Heart right ventricle (tissue), 16 donors: ENCODE measurements at regions not wholly inside any gene's neighbourhood (a gene's known extent, or its start where the extent isn't known, plus 50 kb on each side); places are given as distances from the start of the nearest gene placed in this dataset.

Experiments
- ATAC-seq, 8 donors: fragments of 200-7000 bp; cut with Tn5 transposase; one replicate each; pipeline ENCODE4 v1.9.1; 2020; ENCODE audit warnings: mild to moderate bottlenecking in 8 of 8, moderate library complexity in 8 of 8, moderate number of reproducible peaks in 1 of 8
- DNase-seq, 2 donors: peaks; one replicate each; pipeline ENCODE4 v3.0.0-alpha.2; 2020
- H3K27ac ChIP-seq, 10 donors: fragments of 200-600 bp; sonication (generic) in 2 of 10; one replicate each; pipeline versions ENCODE4 v1.5.0 to v1.8.0; 2020 to 2022; ENCODE audit warnings: mild to moderate bottlenecking in 3 of 10
- H3K27me3 ChIP-seq, 7 donors: fragments of 200-600 bp; one replicate each; pipeline ENCODE4 v1.8.0; 2021 to 2022; ENCODE audit warnings: mild to moderate bottlenecking in 2 of 7
- H3K36me3 ChIP-seq, 9 donors: fragments of 200-600 bp; sonication (generic) in 1 of 9; one replicate each; pipeline versions ENCODE4 v1.5.0 to v1.8.0; 2020 to 2022; ENCODE audit warnings: mild to moderate bottlenecking in 2 of 9
- H3K4me1 ChIP-seq, 9 donors: fragments of 200-600 bp; sonication (generic) in 1 of 9; one replicate each; pipeline versions ENCODE4 v1.5.0 to v1.8.0; 2020 to 2022; ENCODE audit warnings: mild to moderate bottlenecking in 4 of 9
- H3K4me3 ChIP-seq, 10 donors: fragments of 200-600 bp; sonication (generic) in 2 of 10; one replicate each; pipeline versions ENCODE4 v1.5.0 to v1.8.0; 2020 to 2022; ENCODE audit warnings: mild to moderate bottlenecking in 7 of 10, moderate library complexity in 2 of 10
- H3K9me3 ChIP-seq, 11 donors: fragments of 200-600 bp in 10 of 11; sonication (generic) in 2 of 11; one replicate each; pipeline versions ENCODE4 v1.5.0 to v1.8.0; 2013 to 2022; ENCODE audit warnings: mild to moderate bottlenecking in 2 of 11, control low read depth in 1 of 11, moderate library complexity in 1 of 11
- CTCF ChIP-seq, 9 donors: fragments of 200-600 bp; sonication (generic) in 2 of 9; IDR thresholded peaks; one replicate each; pipeline versions ENCODE4 v1.5.0 to v1.8.0; 2021 to 2022; ENCODE audit warnings: antibody characterized with exemption in 9 of 9, mild to moderate bottlenecking in 5 of 9, moderate library complexity in 1 of 9
- WGBS, 2 donors: extraction: QIAGEN DNeasy Blood & Tissue Kit; methylation state at CpG; one replicate each; pipeline ENCODE4 v1.1.7; 2013; ENCODE audit warnings: inconsistent platforms in 1 of 2; 5-methylcytosine and 5-hydroxymethylcytosine counted together
- intact Hi-C, 10 donors: fragments of 100-400 bp; cut with DNase I; formaldehyde crosslinking; loops; one replicate each; pipeline versions ENCODE4 v1.11.1 to v1.14.2; 2022
- donor health status: Arrhythmogenic right ventricular cardiomyopathy.
- donor health status: ischemic (EF 13 %, LVEDD 7.1; RV severe dilation, severe dysfunction).
- donor health status: healthy with polysubstance abuse.
- donor health status: DM: no; HTN: yes; CAD: no.
- donor health status: DM: no; HTN: no; CAD: no.
- donor health status: ischemic (EF 25% LVEDD 6.9; RV normal size, moderate dysfunction).
- donor health status: ischemic (EF 25% LVEDD 5.7; RV mildly dilated, moderate dysfunction).
- donor health status: healthy.
- donor health status: DM: yes; HTN: yes; CAD: no.
- donor health status: Ischemic cardiomyopathy.
- donor health status: ischemic (EF 35%, LVEDD 5.7; RV mildly dilated, moderate dysfunction).
- donor health status: nonischemic (EF 11% LVEDD 7.7; RV severe dilation, severe dysfunction).
- donor health status: DM: yes; HTN: yes; CAD: no.
- donor health status: PGD.
- donor health status: ischemic (EF 29% LVEDD 5.4; RV normal size, mild dysfunction).
- donor health status: nonischemic (EF 23%, LVEDD 6.1; RV moderate dilation, normal function).

- no peak for TF ChIP-seq CTCF (IDR thresholded peaks at IDR 0.05)
- intact Hi-C loops: no loop called here
- WGBS, 2 donors: 37 to 54% methylated on average over 1 of the region's 1 CpG
- peaks cover 0 to 8% (median 0%) of the 10 kb centered on the region in 11 donors for H3K9me3 ChIP-seq
- no peak overlapping the region for H3K27ac ChIP-seq
- no peaks in the 10 kb centered on the region for H3K36me3 ChIP-seq
- ATAC-seq (no peak), DNase-seq (no peak)
- no peaks in the 10 kb centered on the region for H3K27me3 ChIP-seq
- H3K4me3 ChIP-seq: no peak overlapping the region
- H3K4me1 ChIP-seq: no peaks in the 10 kb centered on the region
These were observed 78.1 kb downstream of the ZNF621 start for GRCh38 chr3:40602778-40603385.

- Histone ChIP-seq H3K27ac (no peak overlapping the region), H3K4me3 (no peak overlapping the region), H3K36me3 (no peaks in the 10 kb centered on the region), H3K27me3 (no peaks in the 10 kb centered on the region), H3K4me1 (peaks cover 0 to 5% (median 0%) of the 10 kb centered on the region in 9 donors), H3K9me3 (peaks cover 0 to 8% (median 0%) of the 10 kb centered on the region in 11 donors)
- WGBS, 2 donors: 88 to 89% methylated on average over 1 of the region's 1 CpG
- TF ChIP-seq CTCF (IDR thresholded peaks at IDR 0.05): no peak
- intact Hi-C loops: no loop called here
- no peak for DNase-seq
- no peak for ATAC-seq
These were observed 81.2 kb downstream of the ZNF621 start for GRCh38 chr3:40605960-40606359.

GRCh38 chr3:40608091-40608490 is 83.3 kb downstream of the ZNF621 start:
- Histone ChIP-seq H3K27ac (no peak overlapping the region), H3K36me3 (no peaks in the 10 kb centered on the region), H3K9me3 (no peaks in the 10 kb centered on the region), H3K27me3 (peaks cover 0 to 3% (median 0%) of the 10 kb centered on the region in 7 donors), H3K4me3 (no peak overlapping the region), H3K4me1 (peaks cover 0 to 5% (median 0%) of the 10 kb centered on the region in 9 donors)
- intact Hi-C loops: no loop called here
- WGBS, 2 donors: 23 to 40% methylated on average over 2 of the region's 2 CpGs
- no peak for TF ChIP-seq CTCF (IDR thresholded peaks at IDR 0.05)
- no peak for DNase-seq
- ATAC-seq: peak in 7 of 8 donors; percentile 38 to 93 (median 74)

- WGBS, 2 donors: 90 to 93% methylated on average over 5 of the region's 5 CpGs
- ATAC-seq (no peak), DNase-seq (no peak)
- intact Hi-C loops: no loop called here
- TF ChIP-seq CTCF (IDR thresholded peaks at IDR 0.05): no peak
- Histone ChIP-seq H3K36me3 (no peaks in the 10 kb centered on the region), H3K27ac (no peak overlapping the region), H3K4me1 (peaks cover 0 to 12% (median 0%) of the 10 kb centered on the region in 9 donors), H3K27me3 (peaks cover 0 to 27% (median 17%) of the 10 kb centered on the region in 7 donors), H3K9me3 (no peaks in the 10 kb centered on the region), H3K4me3 (no peak overlapping the region)
These were observed 88.5 kb downstream of the ZNF621 start for GRCh38 chr3:40613306-40613705.
